ENCODE measurements at regions not wholly inside any gene's neighbourhood (a gene's known extent, or its start where the extent isn't known, plus 50 kb on each side); places are given as distances from the start of the nearest gene placed in this dataset.

DNA sequence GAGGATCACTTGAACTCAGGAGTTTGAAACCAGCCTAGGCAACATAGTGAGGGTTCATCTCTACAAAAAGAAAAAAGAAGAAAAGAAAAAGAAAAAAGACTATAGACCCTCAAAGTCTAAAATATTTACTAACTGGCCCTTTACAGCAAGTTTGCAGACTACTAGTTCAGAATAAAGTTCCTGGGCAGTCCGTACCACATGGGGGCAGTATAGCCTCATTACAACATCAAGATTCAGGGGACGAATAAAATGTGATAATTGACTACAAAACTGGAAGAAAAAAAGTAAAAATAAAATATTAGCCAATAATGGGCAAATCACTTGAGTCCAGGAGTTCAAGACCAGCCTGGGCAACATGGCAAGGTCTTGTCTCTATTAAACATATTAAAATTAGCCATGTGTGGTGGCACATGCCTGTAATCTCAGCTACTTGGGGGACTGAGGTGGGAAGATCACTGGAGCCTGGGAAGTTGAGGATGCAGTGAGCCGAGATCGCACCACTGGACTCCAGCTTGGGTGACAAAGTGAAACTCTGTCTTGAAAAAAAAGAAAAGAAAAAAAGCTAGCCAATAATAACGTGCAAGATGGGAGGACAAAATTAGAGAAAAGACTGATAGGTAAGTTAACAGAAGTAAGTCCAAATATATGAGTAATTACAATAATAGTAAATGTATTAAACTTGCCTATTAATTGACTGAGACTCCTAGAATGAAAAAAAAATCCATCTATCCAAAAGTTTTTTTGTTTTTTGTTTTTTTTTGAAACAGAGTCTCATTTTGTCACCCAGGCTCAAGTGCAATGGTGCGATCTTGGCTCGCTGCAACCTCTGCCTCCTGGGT lies 129.4 kb upstream of the SEC14L1 start:
- H3K4me3 ChIP-seq (ENCODE audit: low read depth, low read length) = no peak overlapping the region
- peak; percentile 58 for DNase-seq (ENCODE audit: low read depth)
- TF ChIP-seq, protein P1, sequence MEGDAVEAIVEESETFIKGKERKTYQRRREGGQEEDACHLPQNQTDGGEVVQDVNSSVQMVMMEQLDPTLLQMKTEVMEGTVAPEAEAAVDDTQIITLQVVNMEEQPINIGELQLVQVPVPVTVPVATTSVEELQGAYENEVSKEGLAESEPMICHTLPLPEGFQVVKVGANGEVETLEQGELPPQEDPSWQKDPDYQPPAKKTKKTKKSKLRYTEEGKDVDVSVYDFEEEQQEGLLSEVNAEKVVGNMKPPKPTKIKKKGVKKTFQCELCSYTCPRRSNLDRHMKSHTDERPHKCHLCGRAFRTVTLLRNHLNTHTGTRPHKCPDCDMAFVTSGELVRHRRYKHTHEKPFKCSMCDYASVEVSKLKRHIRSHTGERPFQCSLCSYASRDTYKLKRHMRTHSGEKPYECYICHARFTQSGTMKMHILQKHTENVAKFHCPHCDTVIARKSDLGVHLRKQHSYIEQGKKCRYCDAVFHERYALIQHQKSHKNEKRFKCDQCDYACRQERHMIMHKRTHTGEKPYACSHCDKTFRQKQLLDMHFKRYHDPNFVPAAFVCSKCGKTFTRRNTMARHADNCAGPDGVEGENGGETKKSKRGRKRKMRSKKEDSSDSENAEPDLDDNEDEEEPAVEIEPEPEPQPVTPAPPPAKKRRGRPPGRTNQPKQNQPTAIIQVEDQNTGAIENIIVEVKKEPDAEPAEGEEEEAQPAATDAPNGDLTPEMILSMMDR (IDR thresholded peaks at IDR 0.05; ENCODE audit: insufficient read depth, low read length) = peak; percentile 63

DNA sequence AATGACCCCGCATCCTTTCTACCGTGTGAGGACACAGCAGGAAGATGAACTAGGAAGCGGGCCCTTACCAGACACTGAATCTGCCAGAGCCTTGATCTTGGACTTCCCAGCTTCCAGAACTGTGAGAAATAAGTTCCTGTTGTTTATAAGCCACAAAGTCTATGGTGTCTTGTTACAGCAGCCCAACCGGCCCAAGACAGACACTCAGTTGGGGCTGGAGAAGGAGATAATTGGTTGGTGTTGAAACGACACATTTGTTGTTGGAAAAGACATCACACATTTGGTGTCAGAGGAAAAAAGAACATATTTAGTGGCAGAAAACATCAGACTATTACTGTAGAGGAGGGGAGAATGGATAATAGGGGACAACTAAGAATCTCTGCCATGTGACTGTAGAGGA lies 122.3 kb upstream of the SEC14L1 start:
- TF ChIP-seq, protein P1 (IDR thresholded peaks at IDR 0.05; ENCODE audit: insufficient read depth, low read length) = no peak
- no peak overlapping the region for H3K4me3 ChIP-seq (ENCODE audit: low read depth, low read length)
- no peak for DNase-seq (ENCODE audit: low read depth)

DNA sequence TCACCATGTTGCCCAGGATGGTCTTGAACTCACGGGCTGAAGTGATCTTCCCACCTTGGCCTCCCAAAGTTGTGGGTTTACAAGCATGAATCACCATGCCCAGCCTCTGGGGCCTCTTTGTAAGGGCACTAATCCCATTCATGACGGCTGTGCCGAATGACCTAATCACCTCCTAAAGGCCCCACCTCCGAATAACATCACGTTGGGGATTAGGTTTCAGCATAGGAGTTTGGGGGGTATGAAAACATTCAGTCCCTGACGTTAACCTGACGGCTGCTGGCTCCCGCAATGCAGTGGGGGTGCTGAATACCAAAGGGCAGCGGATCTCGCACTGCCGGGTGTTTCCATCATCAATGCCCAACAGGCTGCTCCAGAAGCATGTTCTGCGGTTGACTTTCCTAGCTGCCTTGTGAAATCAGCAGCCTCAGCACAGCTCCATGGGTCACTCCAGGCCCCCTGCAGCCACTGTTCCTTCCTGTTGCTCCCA lies 120.8 kb upstream of the SEC14L1 start:
- TF ChIP-seq, protein P1 (IDR thresholded peaks at IDR 0.05; ENCODE audit: insufficient read depth, low read length) = no peak
- DNase-seq (ENCODE audit: low read depth) = peak; percentile 2
- H3K4me3 ChIP-seq (ENCODE audit: low read depth, low read length) = no peak overlapping the region

DNA sequence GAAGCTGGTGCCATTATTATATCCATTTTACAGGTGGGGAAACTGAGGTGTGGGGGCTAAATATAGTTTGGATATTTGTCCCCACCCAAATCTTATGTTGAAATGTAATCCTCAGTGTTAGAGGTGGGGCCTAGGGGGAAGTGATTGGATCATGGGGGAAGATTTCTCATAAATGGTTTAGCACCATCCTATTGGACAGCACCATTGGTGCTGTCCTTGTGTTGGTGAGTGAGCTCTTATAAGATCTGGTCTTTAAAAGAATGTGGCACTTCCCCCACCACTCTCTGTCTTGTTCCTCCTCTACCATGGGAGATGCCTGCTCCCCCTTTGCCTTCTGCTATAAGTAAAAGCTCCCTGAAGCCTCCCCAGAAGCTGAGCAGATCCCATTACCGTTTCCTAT lies 119.8 kb upstream of the SEC14L1 start:
- DNase-seq (ENCODE audit: low read depth) = no peak
- no peak overlapping the region for H3K4me3 ChIP-seq (ENCODE audit: low read depth, low read length)
- TF ChIP-seq, protein P1 (IDR thresholded peaks at IDR 0.05; ENCODE audit: insufficient read depth, low read length) = no peak

DNA sequence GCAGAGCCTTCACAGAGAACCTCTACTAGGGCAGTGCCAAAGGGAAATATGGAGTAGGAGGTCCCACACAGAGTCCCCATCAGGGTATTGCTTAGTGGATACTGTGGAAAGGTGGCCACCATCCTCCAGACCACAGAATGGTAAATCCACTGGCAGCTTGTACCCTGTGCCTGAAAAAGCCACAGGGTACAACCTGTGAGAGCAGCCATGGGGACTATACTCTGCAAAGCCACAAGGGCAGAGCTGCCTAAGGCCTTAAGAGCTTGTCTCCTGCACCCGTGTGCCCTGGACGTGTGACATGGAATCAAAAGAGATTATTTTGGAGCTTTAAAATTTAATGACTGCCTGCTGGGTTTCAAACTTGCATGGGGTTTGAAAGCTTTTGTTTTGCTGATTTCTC lies 118.0 kb upstream of the SEC14L1 start:
- TF ChIP-seq, protein P1 (IDR thresholded peaks at IDR 0.05; ENCODE audit: insufficient read depth, low read length) = no peak
- no peak for DNase-seq (ENCODE audit: low read depth)
- no peak overlapping the region for H3K4me3 ChIP-seq (ENCODE audit: low read depth, low read length)

DNA sequence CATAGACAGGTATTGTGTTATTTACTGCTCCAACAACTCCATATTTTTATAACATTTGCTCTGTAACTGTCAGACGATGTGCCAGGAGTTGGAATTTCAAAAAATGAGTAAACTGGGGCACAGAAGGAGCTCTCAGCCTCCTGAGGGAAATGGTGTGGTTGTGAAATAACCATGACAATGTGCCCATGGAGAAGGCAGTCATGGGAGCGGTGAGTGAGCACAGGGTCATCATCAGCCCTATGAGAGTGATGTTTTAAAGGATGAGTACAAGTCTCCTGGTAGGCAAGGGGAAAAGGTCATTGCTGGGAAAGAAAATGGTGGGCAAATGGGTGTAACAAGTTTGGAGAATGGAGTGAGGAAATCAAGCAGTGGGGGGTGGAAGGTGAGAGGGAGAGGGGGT lies 115.0 kb upstream of the SEC14L1 start:
- DNase-seq (ENCODE audit: low read depth) = no peak
- no peak overlapping the region for H3K4me3 ChIP-seq (ENCODE audit: low read depth, low read length)
- TF ChIP-seq, protein P1 (IDR thresholded peaks at IDR 0.05; ENCODE audit: insufficient read depth, low read length) = no peak

All from fibroblast of the aortic adventitia (primary cell).